ENCODE measurements at regions not wholly inside any gene's neighbourhood (a gene's known extent, or its start where the extent isn't known, plus 50 kb on each side); places are given as distances from the start of the nearest gene placed in this dataset.
"Not testable (repeated sequence)": the region's sequence is repeated elsewhere in the genome, so short reads cannot be mapped to it uniquely, and the experiment has no call there.

GRCh38 chr4:189615217-189615663, 325.4 kb upstream of the FRG1 start:
- no peak for DNase-seq (ENCODE audit: low spot score)

DNA sequence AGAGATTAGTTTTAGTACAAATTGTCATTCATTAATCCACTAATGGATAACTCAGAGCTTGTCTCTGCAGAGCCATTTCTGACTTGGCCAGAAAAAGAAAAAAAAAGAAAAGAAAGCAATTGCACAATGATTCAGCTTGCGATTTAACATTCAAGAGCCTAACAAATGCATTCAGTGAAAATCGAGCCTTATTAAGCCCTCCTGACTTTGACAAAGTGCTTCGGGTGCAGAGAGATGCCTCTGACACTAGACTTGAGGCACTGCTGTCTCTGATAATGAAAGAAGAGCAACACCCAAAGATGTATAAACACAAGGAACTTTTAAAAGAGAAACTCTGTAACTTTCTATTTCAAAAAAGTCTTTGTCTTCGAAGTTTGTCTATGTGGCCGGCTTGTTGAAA, 322.9 kb upstream of the FRG1 start:
- DNase-seq (ENCODE audit: low spot score) = not testable (repeated sequence)

- DNase-seq (ENCODE audit: low spot score) = not testable (repeated sequence)
These were observed 321.0 kb upstream of the FRG1 start for GRCh38 chr4:189619441-189620250.

DNA sequence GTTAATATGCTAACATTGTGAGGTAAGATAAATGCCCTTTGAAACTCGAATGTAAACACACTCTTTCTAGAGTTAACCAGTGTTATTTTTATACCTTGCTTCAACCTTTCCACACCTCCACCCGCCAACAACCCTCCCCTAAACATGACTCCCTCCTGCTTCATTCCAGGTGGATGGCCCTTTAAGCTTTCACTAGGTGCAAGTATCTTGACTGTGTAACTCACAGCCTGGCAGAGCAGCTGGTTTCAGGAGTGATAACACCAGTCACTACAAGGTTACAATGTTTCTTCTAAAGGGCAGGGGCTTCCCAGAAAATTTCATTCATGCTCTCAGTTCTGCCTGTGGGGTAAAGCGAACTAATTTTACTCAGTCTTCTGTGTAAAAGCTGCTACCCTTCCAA, 318.1 kb upstream of the FRG1 start:
- not testable (repeated sequence) for DNase-seq (ENCODE audit: low spot score)

DNA sequence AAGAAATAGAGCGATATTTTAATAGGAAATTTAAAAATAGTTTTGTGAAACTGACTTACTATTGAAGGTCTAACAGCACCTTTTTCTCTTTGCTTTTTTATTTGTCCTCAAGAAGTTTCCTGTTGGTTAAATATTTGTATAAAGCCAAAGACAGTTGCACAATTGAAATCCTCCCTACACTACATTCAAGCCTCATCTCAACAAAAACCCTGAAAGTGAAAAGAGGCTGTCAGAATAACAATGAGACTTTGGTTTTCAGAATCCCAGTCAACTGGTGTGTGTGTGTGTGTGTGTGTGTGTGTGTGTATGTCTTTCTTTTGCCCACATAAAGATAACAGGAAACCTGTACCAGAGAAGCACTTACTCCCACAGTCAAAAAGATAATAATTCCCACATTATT, 313.6 kb upstream of the FRG1 start:
- DNase-seq (ENCODE audit: low spot score) = not testable (repeated sequence)

GRCh38 chr4:189629733-189630132, 310.9 kb upstream of the FRG1 start:
- DNase-seq (ENCODE audit: low spot score) = not testable (repeated sequence)

DNA sequence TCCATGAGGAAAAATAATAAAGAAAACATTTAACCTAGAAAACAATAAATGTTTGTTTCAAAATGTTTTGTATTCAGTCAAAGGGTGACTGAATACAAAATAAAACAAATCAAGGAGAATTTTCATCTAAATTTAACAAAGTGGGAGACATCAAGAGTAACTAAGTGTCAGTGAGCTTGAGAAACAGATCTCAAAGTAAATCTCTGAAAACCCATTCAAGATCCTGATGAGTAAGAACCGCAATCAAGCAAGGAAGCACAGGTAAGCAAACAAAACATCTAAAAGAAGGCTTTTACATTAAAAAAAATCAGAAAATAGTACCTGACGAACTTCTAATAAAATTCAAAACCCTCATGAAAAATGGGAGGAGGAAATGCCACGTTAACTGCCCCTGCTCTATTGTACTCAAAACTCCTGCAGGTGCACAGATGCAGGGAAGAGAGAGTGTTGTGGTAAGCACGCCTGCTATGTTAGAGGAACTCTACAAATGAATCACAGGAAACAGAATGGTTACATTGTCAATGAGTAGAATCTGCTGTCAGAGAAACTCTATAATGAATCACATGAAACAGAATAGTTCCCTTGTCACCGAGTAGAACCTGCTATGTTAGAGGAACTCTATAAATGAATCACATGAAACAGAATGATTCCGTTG, 309.6 kb upstream of the FRG1 start:
- not testable (repeated sequence) for DNase-seq (ENCODE audit: low spot score)

GRCh38 chr4:189631568-189631916, 309.1 kb upstream of the FRG1 start:
- DNase-seq (ENCODE audit: low spot score) = not testable (repeated sequence)

GRCh38 chr4:189650436-189650835, 290.2 kb upstream of the FRG1 start:
- DNase-seq (ENCODE audit: low spot score) = not testable (repeated sequence)

DNA sequence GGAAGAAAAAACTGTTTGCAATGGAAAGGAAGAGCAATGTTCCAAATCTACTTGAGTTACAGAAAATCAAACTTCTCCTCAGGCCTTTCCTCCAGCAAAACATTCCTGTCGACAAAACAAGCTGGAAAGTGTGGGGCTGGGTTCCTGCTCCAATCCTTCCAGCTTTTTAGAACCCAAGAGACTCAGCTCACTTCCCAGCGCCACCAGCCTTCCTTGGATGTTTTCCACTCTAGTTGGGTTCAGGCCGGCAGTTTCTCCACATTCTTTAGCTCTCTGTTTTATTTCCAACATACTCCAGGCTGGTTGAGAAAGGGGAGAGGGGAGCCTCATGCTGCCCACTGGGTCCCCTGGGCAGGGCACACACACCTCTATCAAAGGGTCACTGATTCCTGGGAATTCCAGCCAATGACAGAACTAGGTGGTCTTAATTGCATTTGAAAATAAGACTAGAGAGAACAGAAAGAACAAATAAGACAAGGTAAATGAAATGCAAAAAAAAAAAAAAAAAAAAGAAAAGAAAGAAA, 287.5 kb upstream of the FRG1 start:
- DNase-seq (ENCODE audit: low spot score) = not testable (repeated sequence)

- not testable (repeated sequence) for DNase-seq (ENCODE audit: low spot score)
These were observed 286.7 kb upstream of the FRG1 start for GRCh38 chr4:189653983-189654382.

- DNase-seq (ENCODE audit: low spot score) = not testable (repeated sequence)
These were observed 286.3 kb upstream of the FRG1 start for GRCh38 chr4:189654396-189654795.

DNA sequence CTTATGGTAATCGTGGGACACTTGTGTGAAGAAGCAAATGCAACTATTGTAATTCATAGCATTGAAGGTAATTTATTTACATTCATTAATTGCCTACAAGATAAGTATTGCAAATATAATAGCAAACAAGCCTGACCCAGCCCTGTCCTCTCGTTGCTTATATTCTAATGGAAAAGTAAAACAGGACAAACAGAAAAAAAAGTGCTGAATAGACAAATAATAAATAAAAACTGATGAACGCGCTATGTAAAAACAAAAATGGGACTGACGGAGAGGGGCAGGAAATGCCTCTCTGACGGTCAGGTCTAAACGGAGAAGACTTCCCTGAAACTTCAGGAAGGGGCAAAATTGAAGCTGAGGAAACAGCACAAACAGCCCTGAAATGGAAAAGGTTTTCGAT, 284.9 kb upstream of the FRG1 start:
- DNase-seq (ENCODE audit: low spot score) = not testable (repeated sequence)

- DNase-seq (ENCODE audit: low spot score) = no peak
These were observed 284.0 kb upstream of the FRG1 start for GRCh38 chr4:189656641-189657040.

GRCh38 chr4:189658259-189658658, 282.4 kb upstream of the FRG1 start:
- not testable (repeated sequence) for DNase-seq (ENCODE audit: low spot score)

GRCh38 chr4:189658831-189659230, 281.8 kb upstream of the FRG1 start:
- DNase-seq (ENCODE audit: low spot score) = not testable (repeated sequence)

DNA sequence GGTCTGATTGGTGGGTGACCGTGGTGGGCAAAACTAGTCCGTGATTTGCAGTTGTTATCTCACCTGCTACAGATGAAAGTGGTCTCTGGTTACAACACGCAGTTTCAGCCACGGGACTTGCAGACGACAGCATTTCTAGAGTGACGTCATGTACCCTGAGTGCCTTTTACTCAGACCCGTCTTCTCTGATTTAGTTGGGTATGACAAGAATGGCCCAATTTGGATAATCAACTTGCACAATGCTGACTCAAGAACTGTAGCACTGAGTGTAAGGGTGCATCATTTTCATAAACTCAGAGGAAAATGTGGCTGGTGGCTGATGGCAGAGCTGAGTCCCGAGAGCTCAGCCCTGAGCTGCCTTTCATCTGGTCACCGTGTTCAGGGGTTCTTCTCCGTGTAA, 281.4 kb upstream of the FRG1 start:
- DNase-seq (ENCODE audit: low spot score) = no peak

DNA sequence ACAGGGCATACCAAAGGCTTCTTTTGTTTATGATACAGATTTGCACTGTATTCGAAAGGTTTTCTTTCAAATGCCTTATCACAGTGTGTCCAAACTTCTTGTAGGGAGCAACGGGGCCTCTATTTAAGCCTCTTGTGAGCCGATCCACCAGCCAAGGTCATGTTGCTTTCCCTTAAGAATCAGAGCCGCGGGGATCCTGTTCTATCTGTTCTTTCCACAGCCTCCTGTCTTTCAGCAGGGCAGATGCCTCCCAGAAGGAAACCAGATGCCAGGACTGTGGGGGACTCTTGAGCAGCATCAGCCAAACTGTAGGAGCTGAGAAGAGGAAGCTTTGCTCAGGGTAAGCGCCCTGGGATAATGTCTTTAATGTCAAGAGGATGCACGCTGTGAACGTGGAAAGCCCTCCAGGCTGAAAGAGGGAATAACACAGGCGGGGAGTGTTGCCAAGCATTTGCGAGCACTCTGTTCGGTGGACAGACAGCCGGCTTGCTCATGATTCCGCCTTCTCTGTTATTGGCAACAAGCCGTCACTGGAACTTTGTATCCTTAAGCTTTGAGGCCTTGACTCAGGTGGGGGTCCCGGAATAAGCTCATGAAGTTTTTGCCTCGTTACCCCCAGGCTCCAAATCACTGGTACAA, 279.8 kb upstream of the FRG1 start:
- DNase-seq (ENCODE audit: low spot score) = no peak

DNA sequence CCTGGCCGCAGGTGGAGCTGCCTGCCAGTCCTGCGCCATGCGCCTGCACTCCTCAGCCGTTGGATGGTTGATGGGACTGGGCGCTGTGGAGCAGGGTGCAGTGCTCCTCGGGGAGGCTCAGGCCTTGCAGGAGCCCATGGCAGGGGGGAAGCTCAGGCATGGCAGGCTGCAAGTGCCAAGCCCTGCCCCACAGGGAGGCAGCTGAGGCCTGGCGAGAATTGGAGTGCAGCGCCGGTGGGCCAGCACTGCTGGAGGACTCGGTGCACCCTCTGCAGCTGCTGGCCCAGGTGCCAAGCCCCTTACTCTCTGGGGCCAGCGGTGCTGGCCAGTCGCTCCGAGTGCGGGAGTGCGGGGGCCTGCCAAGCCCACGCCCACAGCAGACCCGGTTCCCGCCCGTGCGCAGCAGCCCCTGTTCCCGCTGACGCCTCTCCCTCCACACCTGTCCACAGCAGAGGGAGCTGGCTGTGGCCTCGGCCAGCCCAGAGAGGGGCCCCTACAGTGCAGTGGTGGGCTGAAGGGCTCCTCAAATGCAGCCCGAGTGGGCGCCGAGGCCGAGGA, 275.9 kb upstream of the FRG1 start:
- no peak for DNase-seq (ENCODE audit: low spot score)

DNA sequence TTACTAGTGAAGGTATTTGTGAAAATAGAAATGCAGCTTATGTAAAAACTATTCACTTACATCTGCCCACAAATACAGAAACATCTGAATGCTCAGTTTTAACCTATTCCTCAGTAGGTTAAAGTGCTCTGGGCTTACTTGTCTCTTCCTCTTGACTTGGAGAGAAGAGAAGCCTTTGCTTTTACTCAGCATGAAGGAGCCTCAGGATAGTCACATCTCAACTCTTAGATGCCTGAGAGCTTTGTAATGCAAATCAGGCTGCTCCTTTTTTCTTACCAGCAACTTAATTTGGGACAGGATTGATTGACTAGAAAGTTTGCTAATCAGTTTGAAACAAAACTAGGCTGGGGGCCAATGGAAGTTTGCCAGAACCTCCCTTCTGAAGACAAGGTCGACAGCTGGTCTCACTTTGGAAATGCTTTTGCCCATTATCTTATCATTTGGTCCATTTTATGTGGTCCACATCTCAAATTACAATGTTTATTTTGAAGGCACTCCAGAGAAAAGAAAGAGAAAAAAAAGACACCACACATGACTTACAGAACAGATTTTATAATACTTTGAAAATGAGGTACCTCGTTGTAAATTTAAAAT, 274.9 kb upstream of the FRG1 start:
- not testable (repeated sequence) for DNase-seq (ENCODE audit: low spot score)

DNA sequence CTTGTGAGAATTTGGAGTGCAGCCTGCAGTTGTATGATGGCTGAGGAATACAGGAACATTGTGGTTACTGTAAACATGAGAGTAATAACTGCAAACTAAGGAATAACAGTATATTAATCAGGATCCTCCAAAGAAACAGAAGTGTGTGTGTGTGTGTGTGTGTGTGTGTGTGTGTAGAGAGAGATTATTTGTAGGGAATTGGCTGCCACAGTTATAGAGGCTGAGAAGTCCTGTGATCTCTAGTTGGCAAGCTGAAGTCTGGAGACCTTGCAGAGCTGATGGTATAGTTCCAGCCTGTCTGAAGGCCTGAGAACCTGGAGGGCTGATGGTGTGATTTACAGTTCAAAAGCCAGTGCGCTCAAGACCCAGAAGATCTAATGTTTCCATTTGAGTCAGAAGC, 273.3 kb upstream of the FRG1 start:
- DNase-seq (ENCODE audit: low spot score) = not testable (repeated sequence)

DNA sequence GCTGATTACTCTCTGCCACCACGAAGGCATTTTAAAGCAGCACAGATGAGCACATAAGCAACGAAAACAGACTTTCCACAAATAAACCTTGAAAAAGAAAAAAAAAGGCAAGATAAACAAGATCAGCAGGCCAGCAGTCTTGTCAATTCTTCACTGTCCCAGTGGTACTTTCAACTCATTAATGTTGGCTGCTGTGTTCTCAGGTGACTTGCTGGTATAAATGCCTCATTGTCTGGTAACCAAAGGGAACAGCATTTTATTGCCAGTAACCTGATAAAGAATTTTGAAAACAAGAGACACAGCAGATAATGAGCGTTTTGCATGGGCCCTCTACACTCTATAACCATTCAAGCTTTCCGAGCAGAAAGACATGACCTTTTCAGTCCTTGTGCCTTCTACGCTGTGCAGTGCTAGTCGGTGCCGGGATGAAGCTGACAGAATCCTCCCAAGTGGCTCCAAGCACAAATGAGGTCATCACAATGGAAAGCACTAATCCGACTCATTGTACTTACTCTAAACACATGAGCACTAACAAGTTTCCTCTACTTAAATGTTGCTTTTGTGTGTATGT, 242.9 kb upstream of the FRG1 start:
- not testable (repeated sequence) for DNase-seq (ENCODE audit: low spot score)

Data from CD4-positive, alpha-beta T cell treated with Interleukin-6 at 100 ng/mL for 8 hours (primary cell).